ENCODE measurements at regions not wholly inside any gene's neighbourhood (a gene's known extent, or its start where the extent isn't known, plus 50 kb on each side); places are given as distances from the start of the nearest gene placed in this dataset.
"Not testable (repeated sequence)": the region's sequence is repeated elsewhere in the genome, so short reads cannot be mapped to it uniquely, and the experiment has no call there.

GRCh38 chr4:75195111-75195510, 262.2 kb downstream of the PARM1 start:
- CTCF ChIA-PET: no interaction called here
- TF ChIP-seq LEF1 (IDR thresholded peaks at IDR 0.05; ENCODE audit: borderline replicate concordance) (no peak), ARNT (IDR thresholded peaks at IDR 0.05) (no peak), FOXA1 (IDR thresholded peaks at IDR 0.05) (no peak), SUZ12 (IDR thresholded peaks at IDR 0.05) (no peak), NFRKB (IDR thresholded peaks at IDR 0.05) (no peak), FOXM1 (IDR thresholded peaks at IDR 0.05; ENCODE audit: borderline replicate concordance) (no peak), CTBP1 (IDR thresholded peaks at IDR 0.05; ENCODE audit: borderline replicate concordance) (no peak), HDGF (IDR thresholded peaks at IDR 0.05; ENCODE audit: borderline replicate concordance) (no peak), SP1 (IDR thresholded peaks at IDR 0.05) (no peak), TARDBP (IDR thresholded peaks at IDR 0.05) (no peak), L3MBTL2 (conservative IDR thresholded peaks at IDR 0.05) (no peak), BHLHE40 (IDR thresholded peaks at IDR 0.05; ENCODE audit: borderline replicate concordance) (no peak), ZNF384 (IDR thresholded peaks at IDR 0.05) (no peak), ELF4 (IDR thresholded peaks at IDR 0.05) (no peak), FOXK2 (IDR thresholded peaks at IDR 0.05) (no peak)
- TF ChIP-seq, protein P1, sequence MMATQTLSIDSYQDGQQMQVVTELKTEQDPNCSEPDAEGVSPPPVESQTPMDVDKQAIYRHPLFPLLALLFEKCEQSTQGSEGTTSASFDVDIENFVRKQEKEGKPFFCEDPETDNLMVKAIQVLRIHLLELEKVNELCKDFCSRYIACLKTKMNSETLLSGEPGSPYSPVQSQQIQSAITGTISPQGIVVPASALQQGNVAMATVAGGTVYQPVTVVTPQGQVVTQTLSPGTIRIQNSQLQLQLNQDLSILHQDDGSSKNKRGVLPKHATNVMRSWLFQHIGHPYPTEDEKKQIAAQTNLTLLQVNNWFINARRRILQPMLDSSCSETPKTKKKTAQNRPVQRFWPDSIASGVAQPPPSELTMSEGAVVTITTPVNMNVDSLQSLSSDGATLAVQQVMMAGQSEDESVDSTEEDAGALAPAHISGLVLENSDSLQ (IDR thresholded peaks at IDR 0.05): no peak
- no peak for DNase-seq (ENCODE audit: extremely low spot score)
- POLR2A ChIA-PET: no interaction called here

GRCh38 chr4:75194180-75194579, 261.3 kb downstream of the PARM1 start:
- TF ChIP-seq HDGF (IDR thresholded peaks at IDR 0.05; ENCODE audit: borderline replicate concordance) (no peak), ARNT (IDR thresholded peaks at IDR 0.05) (no peak), TARDBP (IDR thresholded peaks at IDR 0.05) (no peak), ELF4 (IDR thresholded peaks at IDR 0.05) (no peak)
- ChIA-PET CTCF (no interaction called here), POLR2A (no interaction called here)

GRCh38 chr4:75192182-75192581, 259.3 kb downstream of the PARM1 start:
- DNase-seq (ENCODE audit: extremely low spot score); CTCF ChIA-PET; POLR2A ChIA-PET: not testable (repeated sequence)

More at GRCh38 chr4:75194180-75194579, 261.3 kb downstream of the PARM1 start:
- DNase-seq (ENCODE audit: extremely low spot score): no peak

DNA sequence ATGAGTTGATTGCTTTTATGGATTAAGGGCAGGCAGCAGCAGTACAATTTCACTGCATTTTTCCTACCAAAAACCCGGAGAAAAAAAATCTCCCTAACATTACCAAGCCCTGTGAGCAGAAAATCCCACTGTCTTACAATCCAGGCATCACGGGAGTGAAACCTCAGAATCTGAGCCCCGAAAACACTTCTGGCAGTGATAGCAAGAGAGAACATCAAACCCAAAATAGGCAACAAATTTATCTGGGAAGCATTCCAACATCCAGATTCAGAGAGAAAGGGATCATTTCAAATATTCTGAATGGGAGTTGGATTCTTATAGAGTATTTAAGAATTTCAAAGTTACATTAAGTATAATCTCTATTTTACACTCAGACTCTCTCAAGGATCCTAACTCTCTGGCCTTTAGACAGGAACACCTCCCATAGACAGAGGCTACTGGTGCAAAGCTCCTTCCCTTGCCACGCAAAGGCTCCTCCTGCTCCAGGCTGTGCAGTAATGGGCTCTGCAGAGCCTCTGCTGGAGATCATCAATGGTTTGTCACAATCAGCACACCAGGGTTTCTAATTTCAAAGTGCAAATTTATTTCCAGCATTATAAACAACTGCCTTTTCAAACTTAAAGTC, 256.9 kb downstream of the PARM1 start:
- POLR2A ChIA-PET: no interaction called here

DNA sequence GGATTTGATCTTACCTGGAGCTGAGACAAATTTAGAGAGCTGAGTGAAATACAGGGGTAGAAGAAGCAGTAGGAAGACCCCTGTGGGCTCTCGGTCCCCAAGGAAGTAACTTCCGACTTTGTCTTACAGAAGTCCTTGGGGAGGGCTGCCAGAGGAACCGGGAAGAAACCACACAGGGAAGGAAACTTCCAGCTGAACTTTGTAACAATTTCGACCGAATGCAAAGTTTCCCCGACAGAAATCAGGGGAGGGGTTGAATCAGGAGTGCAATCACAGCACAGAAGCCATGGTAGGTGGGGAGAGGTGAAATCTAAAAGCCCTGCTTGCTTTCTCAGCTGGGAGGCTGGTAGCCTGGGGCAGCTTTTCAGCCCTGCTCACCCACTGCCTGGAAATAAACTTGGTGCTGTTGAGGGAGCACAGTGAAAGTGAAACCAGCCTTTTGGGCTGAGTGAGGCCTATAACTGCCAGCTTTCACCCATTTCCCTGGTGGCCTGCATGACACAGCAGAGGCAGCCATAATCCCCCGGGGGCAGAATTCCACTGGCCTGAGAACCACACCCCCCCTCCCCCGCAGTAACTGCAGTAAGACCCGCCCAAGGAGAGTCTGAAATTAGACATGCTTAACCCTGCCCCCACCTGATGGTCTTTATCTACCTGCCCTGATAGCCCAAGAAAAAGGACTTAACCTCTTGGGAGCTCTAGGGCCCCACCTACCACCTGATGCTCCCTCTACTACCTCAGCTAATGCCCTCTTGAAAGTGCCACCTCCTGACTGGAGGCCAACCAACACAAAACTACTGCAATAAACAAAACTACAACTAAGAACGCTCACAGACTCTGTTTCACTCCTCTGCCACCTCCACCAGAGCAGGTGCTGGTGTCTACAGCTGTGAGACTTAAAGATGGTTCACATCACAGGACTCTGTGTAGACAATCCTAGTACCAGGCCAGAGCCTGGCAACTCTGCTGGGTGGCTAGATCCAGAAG, 248.2 kb downstream of the PARM1 start:
- no peak for DNase-seq (ENCODE audit: extremely low spot score)
- TF ChIP-seq SUZ12 (IDR thresholded peaks at IDR 0.05): no peak
- TF ChIP-seq HDGF (IDR thresholded peaks at IDR 0.05; ENCODE audit: borderline replicate concordance): no peak
- TF ChIP-seq, protein P1 (IDR thresholded peaks at IDR 0.05): no peak
- TF ChIP-seq CTBP1 (IDR thresholded peaks at IDR 0.05; ENCODE audit: borderline replicate concordance): no peak
- no peak for TF ChIP-seq L3MBTL2 (conservative IDR thresholded peaks at IDR 0.05)
- TF ChIP-seq SP1 (IDR thresholded peaks at IDR 0.05): no peak
- no peak for TF ChIP-seq NFRKB (IDR thresholded peaks at IDR 0.05)
- no peak for TF ChIP-seq LEF1 (IDR thresholded peaks at IDR 0.05; ENCODE audit: borderline replicate concordance)
- TF ChIP-seq FOXM1 (IDR thresholded peaks at IDR 0.05; ENCODE audit: borderline replicate concordance): no peak
- no peak for TF ChIP-seq BHLHE40 (IDR thresholded peaks at IDR 0.05; ENCODE audit: borderline replicate concordance)
- no peak for TF ChIP-seq FOXA1 (IDR thresholded peaks at IDR 0.05)
- TF ChIP-seq ARNT (IDR thresholded peaks at IDR 0.05): no peak
- no peak for TF ChIP-seq FOXK2 (IDR thresholded peaks at IDR 0.05)
- no peak for TF ChIP-seq ZNF384 (IDR thresholded peaks at IDR 0.05)
- TF ChIP-seq TARDBP (IDR thresholded peaks at IDR 0.05): no peak
- no peak for TF ChIP-seq ELF4 (IDR thresholded peaks at IDR 0.05)
- ChIA-PET POLR2A (no interaction called here), CTCF (interaction anchor here (0.8 kb wide), 1 partner anchor 16 kb away, joined by 3 read pairs; no protein-coding TSS in a partner anchor)

More for the DNA sequence above, 256.9 kb downstream of the PARM1 start:
- TF ChIP-seq LEF1 (IDR thresholded peaks at IDR 0.05; ENCODE audit: borderline replicate concordance) (no peak), HDGF (IDR thresholded peaks at IDR 0.05; ENCODE audit: borderline replicate concordance) (no peak), FOXA1 (IDR thresholded peaks at IDR 0.05) (no peak), BHLHE40 (IDR thresholded peaks at IDR 0.05; ENCODE audit: borderline replicate concordance) (no peak), ARNT (IDR thresholded peaks at IDR 0.05) (peak; percentile 49; the same call in 1 of the 2 replicates), SUZ12 (IDR thresholded peaks at IDR 0.05) (no peak), TARDBP (IDR thresholded peaks at IDR 0.05) (no peak), NFRKB (IDR thresholded peaks at IDR 0.05) (no peak)
- CTCF ChIA-PET: no interaction called here
- peak; percentile 34 for DNase-seq (ENCODE audit: extremely low spot score)

DNA sequence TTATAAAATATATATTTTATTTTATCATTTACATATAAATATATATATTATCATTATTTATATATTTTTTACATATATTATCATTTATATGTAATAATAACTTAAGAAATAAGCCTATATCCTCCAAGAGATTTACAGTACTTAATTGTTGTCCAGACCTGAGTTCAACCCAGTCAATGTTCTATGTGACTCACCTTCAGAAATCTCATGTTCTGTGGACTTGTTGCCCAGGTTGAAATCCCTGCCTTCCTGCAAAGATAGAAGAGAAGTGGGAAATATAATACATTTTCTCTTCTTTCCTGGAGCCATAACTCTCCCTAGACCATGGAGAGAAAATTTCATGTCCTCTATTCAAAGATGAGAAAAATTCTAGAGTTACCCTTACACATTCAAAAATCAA, 247.3 kb downstream of the PARM1 start:
- ChIA-PET CTCF (no interaction called here), POLR2A (no interaction called here)
- no peak for TF ChIP-seq CTBP1 (IDR thresholded peaks at IDR 0.05; ENCODE audit: borderline replicate concordance)
- TF ChIP-seq SUZ12 (IDR thresholded peaks at IDR 0.05): no peak
- TF ChIP-seq LEF1 (IDR thresholded peaks at IDR 0.05; ENCODE audit: borderline replicate concordance): no peak
- no peak for TF ChIP-seq L3MBTL2 (conservative IDR thresholded peaks at IDR 0.05)
- TF ChIP-seq SP1 (IDR thresholded peaks at IDR 0.05): no peak
- no peak for TF ChIP-seq TARDBP (IDR thresholded peaks at IDR 0.05)
- no peak for TF ChIP-seq ARNT (IDR thresholded peaks at IDR 0.05)
- TF ChIP-seq FOXM1 (IDR thresholded peaks at IDR 0.05; ENCODE audit: borderline replicate concordance): no peak
- TF ChIP-seq BHLHE40 (IDR thresholded peaks at IDR 0.05; ENCODE audit: borderline replicate concordance): no peak
- TF ChIP-seq ZNF384 (IDR thresholded peaks at IDR 0.05): no peak
- no peak for TF ChIP-seq NFRKB (IDR thresholded peaks at IDR 0.05)
- TF ChIP-seq FOXK2 (IDR thresholded peaks at IDR 0.05): no peak
- no peak for TF ChIP-seq FOXA1 (IDR thresholded peaks at IDR 0.05)
- no peak for TF ChIP-seq HDGF (IDR thresholded peaks at IDR 0.05; ENCODE audit: borderline replicate concordance)
- TF ChIP-seq ELF4 (IDR thresholded peaks at IDR 0.05): no peak
- TF ChIP-seq, protein P1 (IDR thresholded peaks at IDR 0.05): no peak
- DNase-seq (ENCODE audit: extremely low spot score): no peak
